Posterior vena cava (tissue), 2 donors: ENCODE measurements at regions not wholly inside any gene's neighbourhood (a gene's known extent, or its start where the extent isn't known, plus 50 kb on each side); places are given as distances from the start of the nearest gene placed in this dataset.

Experiments
- DNase-seq: peaks from one replicate; pipeline ENCODE4 v3.0.0-alpha.2; 2020; ENCODE audit warnings: low spot score
- intact Hi-C, 2 donors: fragments of 100-400 bp; cut with DNase I; formaldehyde crosslinking; loops; one replicate each; pipeline versions ENCODE4 v1.14.1 to v1.14.2; 2022 to 2023
- donor health status: DM: yes; HTN: yes; CAD: no.
- donor health status: DM: yes; HTN: yes; CAD: no.

- peak; percentile 34 for DNase-seq
- intact Hi-C loops: no loop called here
These were observed 131.7 kb downstream of the CTTN start for GRCh38 chr11:70530010-70530409.

GRCh38 chr11:70530629-70531185 lies 132.4 kb downstream of the CTTN start:
- DNase-seq: peak; percentile 57
- intact Hi-C loops: no loop called here

- peak; percentile 71 for DNase-seq
- intact Hi-C loops: no loop called here
These were observed 133.1 kb downstream of the CTTN start for GRCh38 chr11:70531281-70532065.

GRCh38 chr11:70532066-70532440 lies 133.7 kb downstream of the CTTN start:
- intact Hi-C loops: no loop called here
- peak; percentile 26 for DNase-seq

- intact Hi-C loops: no loop called here
- peak; percentile 29 for DNase-seq
These were observed 134.4 kb downstream of the CTTN start for GRCh38 chr11:70532731-70533130.

- intact Hi-C loops: no loop called here
These were observed 137.1 kb downstream of the CTTN start for GRCh38 chr11:70535191-70535971.

GRCh38 chr11:70536051-70536877 lies 137.9 kb downstream of the CTTN start:
- intact Hi-C loops: no loop called here
- peak; percentile 66 for DNase-seq

More at GRCh38 chr11:70535191-70535971, 137.1 kb downstream of the CTTN start:
- no peak for DNase-seq

GRCh38 chr11:70537576-70538571 lies 139.5 kb downstream of the CTTN start:
- intact Hi-C loops: no loop called here
- DNase-seq: peak; percentile 71

- DNase-seq: peak; percentile 67
- intact Hi-C loops: no loop called here
These were observed 140.5 kb downstream of the CTTN start for GRCh38 chr11:70538641-70539359.

GRCh38 chr11:70539360-70540095 lies 141.2 kb downstream of the CTTN start:
- intact Hi-C loops: no loop called here

GRCh38 chr11:70540196-70540595 lies 141.9 kb downstream of the CTTN start:
- peak; percentile 74 for DNase-seq
- intact Hi-C loops: no loop called here

More at GRCh38 chr11:70539360-70540095, 141.2 kb downstream of the CTTN start:
- peak; percentile 64 for DNase-seq

- intact Hi-C loops: no loop called here
These were observed 142.8 kb downstream of the CTTN start for GRCh38 chr11:70541176-70541575.

GRCh38 chr11:70541699-70542098 lies 143.4 kb downstream of the CTTN start:
- DNase-seq: peak; percentile 31

More at GRCh38 chr11:70541176-70541575, 142.8 kb downstream of the CTTN start:
- peak; percentile 64 for DNase-seq

GRCh38 chr11:70542406-70542805 lies 144.1 kb downstream of the CTTN start:
- peak; percentile 52 for DNase-seq
- intact Hi-C loops: no loop called here

More at GRCh38 chr11:70541699-70542098, 143.4 kb downstream of the CTTN start:
- intact Hi-C loops: no loop called here

GRCh38 chr11:70542811-70543210 lies 144.5 kb downstream of the CTTN start:
- peak; percentile 74 for DNase-seq
- intact Hi-C loops: no loop called here

GRCh38 chr11:70543611-70544010 lies 145.3 kb downstream of the CTTN start:
- intact Hi-C loops: no loop called here
- DNase-seq: peak; percentile 47
